Uterus (tissue), 3 donors: ENCODE measurements at regions not wholly inside any gene's neighbourhood (a gene's known extent, or its start where the extent isn't known, plus 50 kb on each side); places are given as distances from the start of the nearest gene placed in this dataset.

Experiments used
- DNase-seq, 2 donors: peaks; one replicate each; pipeline ENCODE4 v3.0.0-alpha.2; 2019 to 2020
- H3K27ac ChIP-seq, 2 donors: fragments of 200-600 bp; sonication (generic); 1 replicate in 1 of 2; 2 replicates in 1 of 2; pipeline ENCODE4 v1.5.1; 2016 to 2018
- H3K27me3 ChIP-seq, 2 donors: fragments of 200-600 bp; sonication (generic); one replicate each; pipeline ENCODE4 v1.5.1; 2018 to 2019; ENCODE audit warnings: control low read depth in 1 of 2
- H3K36me3 ChIP-seq, 2 donors: fragments of 200-600 bp; sonication (generic); one replicate each; pipeline ENCODE4 v1.5.1; 2019; ENCODE audit warnings: control low read depth in 1 of 2
- H3K4me1 ChIP-seq, 2 donors: fragments of 200-600 bp; sonication (generic); one replicate each; pipeline ENCODE4 v1.5.1; 2018 to 2019; ENCODE audit warnings: control low read depth in 1 of 2
- H3K4me3 ChIP-seq, 2 donors: fragments of 200-600 bp; sonication (generic); 1 replicate in 1 of 2; 2 replicates in 1 of 2; pipeline ENCODE4 v1.5.1; 2018 to 2019; ENCODE audit warnings: mild to moderate bottlenecking in 1 of 2
- H3K9me3 ChIP-seq, 2 donors: fragments of 200-600 bp; sonication (generic); one replicate each; pipeline ENCODE4 v1.5.1; 2019; ENCODE audit warnings: control low read depth in 1 of 2
- POLR2A ChIP-seq, 2 donors: fragments of 450-650 bp; IDR thresholded peaks; one replicate each; pipeline ENCODE4 v1.6.1; 2016; ENCODE audit warnings: antibody characterized with exemption in 2 of 2, mild to moderate bottlenecking in 1 of 2, moderate library complexity in 1 of 2
- intact Hi-C: fragments of 100-400 bp; cut with DNase I; formaldehyde crosslinking; loops from one replicate; pipeline ENCODE4 v1.15.1; 2023; ENCODE audit warnings: low total_unique reads
- TF ChIP-seq, protein P1 (sequence below), 4 experiments: fragments of 200-600 bp in 2 of 4; fragments of 450-650 bp in 2 of 4; sonication (generic) in 2 of 4; IDR thresholded peaks; one replicate each; pipeline ENCODE4 v1.5.1; 2016 to 2019; ENCODE audit warnings: antibody characterized with exemption in 4 of 4, mild to moderate bottlenecking in 2 of 4, moderate library complexity in 1 of 4
- donor health status: DM: yes; HTN: yes; CAD: no.

GRCh38 chr5:89850513-89850865 lies 559.1 kb downstream of the CETN3 start:
- TF ChIP-seq, protein P1, sequence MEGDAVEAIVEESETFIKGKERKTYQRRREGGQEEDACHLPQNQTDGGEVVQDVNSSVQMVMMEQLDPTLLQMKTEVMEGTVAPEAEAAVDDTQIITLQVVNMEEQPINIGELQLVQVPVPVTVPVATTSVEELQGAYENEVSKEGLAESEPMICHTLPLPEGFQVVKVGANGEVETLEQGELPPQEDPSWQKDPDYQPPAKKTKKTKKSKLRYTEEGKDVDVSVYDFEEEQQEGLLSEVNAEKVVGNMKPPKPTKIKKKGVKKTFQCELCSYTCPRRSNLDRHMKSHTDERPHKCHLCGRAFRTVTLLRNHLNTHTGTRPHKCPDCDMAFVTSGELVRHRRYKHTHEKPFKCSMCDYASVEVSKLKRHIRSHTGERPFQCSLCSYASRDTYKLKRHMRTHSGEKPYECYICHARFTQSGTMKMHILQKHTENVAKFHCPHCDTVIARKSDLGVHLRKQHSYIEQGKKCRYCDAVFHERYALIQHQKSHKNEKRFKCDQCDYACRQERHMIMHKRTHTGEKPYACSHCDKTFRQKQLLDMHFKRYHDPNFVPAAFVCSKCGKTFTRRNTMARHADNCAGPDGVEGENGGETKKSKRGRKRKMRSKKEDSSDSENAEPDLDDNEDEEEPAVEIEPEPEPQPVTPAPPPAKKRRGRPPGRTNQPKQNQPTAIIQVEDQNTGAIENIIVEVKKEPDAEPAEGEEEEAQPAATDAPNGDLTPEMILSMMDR (IDR thresholded peaks at IDR 0.05) = no peak
- no peak for TF ChIP-seq POLR2A (IDR thresholded peaks at IDR 0.05)
- intact Hi-C loops = no loop called here
- no peak overlapping the region for H3K27ac ChIP-seq
- no peaks in the 10 kb centered on the region for H3K36me3 ChIP-seq
- H3K9me3 ChIP-seq = no peaks in the 10 kb centered on the region
- no peak for DNase-seq
- H3K4me1 ChIP-seq = no peaks in the 10 kb centered on the region
- H3K27me3 ChIP-seq = no peaks in the 10 kb centered on the region
- no peak overlapping the region for H3K4me3 ChIP-seq

GRCh38 chr5:89849830-89850512 lies 559.6 kb downstream of the CETN3 start:
- H3K27ac ChIP-seq = no peak overlapping the region
- TF ChIP-seq, protein P1 (IDR thresholded peaks at IDR 0.05) = no peak
- TF ChIP-seq POLR2A (IDR thresholded peaks at IDR 0.05) = no peak
- no peak for DNase-seq
- H3K27me3 ChIP-seq = no peaks in the 10 kb centered on the region
- H3K36me3 ChIP-seq = no peaks in the 10 kb centered on the region
- H3K9me3 ChIP-seq = no peaks in the 10 kb centered on the region
- intact Hi-C loops = no loop called here
- H3K4me1 ChIP-seq = no peaks in the 10 kb centered on the region
- H3K4me3 ChIP-seq = no peak overlapping the region

DNA sequence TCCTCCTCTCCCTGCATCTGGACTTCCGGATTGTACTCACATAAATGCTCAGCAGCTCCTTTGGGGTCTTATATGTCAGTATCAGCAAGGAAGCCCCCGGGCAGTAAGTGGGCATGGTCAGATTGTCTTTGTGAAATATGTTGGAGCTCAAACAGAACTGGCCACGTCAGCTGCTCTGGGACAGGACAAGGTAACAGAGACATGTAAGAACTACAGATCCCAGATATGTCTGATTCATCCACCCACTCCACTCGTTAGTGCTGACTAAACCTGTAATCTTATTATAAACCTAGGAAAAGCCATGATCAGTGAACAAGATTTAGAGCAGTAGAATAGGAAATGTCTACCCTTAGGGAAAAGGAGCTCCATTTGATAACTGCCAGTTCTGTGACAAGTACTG lies 561.8 kb downstream of the CETN3 start:
- no peak for DNase-seq
- H3K4me1 ChIP-seq = no peaks in the 10 kb centered on the region
- TF ChIP-seq POLR2A (IDR thresholded peaks at IDR 0.05) = no peak
- TF ChIP-seq, protein P1 (IDR thresholded peaks at IDR 0.05) = no peak
- H3K27ac ChIP-seq = no peak overlapping the region
- no peaks in the 10 kb centered on the region for H3K9me3 ChIP-seq
- no peaks in the 10 kb centered on the region for H3K27me3 ChIP-seq
- no peaks in the 10 kb centered on the region for H3K36me3 ChIP-seq
- intact Hi-C loops = no loop called here
- no peak overlapping the region for H3K4me3 ChIP-seq

DNA sequence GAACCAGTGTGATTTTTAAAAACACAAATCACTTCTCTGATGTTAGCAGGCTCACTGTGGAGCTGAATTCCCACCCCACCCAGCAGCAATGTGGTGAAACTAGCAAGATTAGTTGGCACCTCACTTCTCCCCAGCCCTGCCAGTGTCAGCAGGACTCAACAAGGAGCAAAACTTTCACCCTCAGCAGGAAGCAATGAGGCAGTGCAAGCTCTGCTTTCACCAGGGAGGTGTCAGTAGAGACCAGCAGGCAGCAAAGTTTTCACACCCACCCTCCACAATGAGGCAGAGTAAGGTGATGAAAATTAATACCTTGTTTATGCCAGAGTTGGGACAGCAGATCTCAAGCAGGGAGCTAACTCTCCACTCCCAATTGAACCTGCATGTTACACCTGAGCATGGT lies 565.0 kb downstream of the CETN3 start:
- H3K9me3 ChIP-seq = no peaks in the 10 kb centered on the region
- H3K27me3 ChIP-seq = no peaks in the 10 kb centered on the region
- no peak for TF ChIP-seq POLR2A (IDR thresholded peaks at IDR 0.05)
- TF ChIP-seq, protein P1 (IDR thresholded peaks at IDR 0.05) = no peak
- DNase-seq = no peak
- no peak overlapping the region for H3K27ac ChIP-seq
- no peaks in the 10 kb centered on the region for H3K36me3 ChIP-seq
- no peak overlapping the region for H3K4me3 ChIP-seq
- H3K4me1 ChIP-seq = no peaks in the 10 kb centered on the region
- intact Hi-C loops = no loop called here

DNA sequence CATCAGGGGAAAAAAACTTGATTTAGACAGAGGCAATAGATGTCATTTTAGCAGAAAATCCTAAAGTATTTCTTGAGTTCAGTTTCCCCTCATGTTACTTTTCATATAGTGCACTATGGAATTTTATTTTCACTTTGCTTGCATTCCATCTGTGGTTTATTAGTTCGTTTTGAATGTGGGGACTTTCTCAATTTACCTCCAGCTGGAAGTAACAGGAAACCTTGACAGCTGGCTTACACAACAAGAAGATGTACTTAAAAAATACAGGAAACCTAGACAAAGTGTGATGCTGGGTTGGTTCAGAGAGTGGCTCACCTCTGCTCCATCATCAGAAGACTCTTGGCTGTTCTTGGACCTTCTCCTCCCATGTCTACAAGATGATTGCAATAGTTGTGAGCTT lies 567.0 kb downstream of the CETN3 start:
- H3K4me1 ChIP-seq = no peaks in the 10 kb centered on the region
- H3K27me3 ChIP-seq = no peaks in the 10 kb centered on the region
- H3K4me3 ChIP-seq = no peak overlapping the region
- no peaks in the 10 kb centered on the region for H3K36me3 ChIP-seq
- H3K9me3 ChIP-seq = no peaks in the 10 kb centered on the region
- no peak for DNase-seq
- no peak overlapping the region for H3K27ac ChIP-seq
- intact Hi-C loops = no loop called here
- TF ChIP-seq, protein P1 (IDR thresholded peaks at IDR 0.05) = no peak
- no peak for TF ChIP-seq POLR2A (IDR thresholded peaks at IDR 0.05)
